ENCODE measurements at regions not wholly inside any gene's neighbourhood (a gene's known extent, or its start where the extent isn't known, plus 50 kb on each side); places are given as distances from the start of the nearest gene placed in this dataset.

- TF ChIP-seq FOXP1 (IDR thresholded peaks at IDR 0.05) = no peak
- peak; percentile 26; the same call in 1 of the 2 replicates for TF ChIP-seq FOXP1 (CRISPR knock-in tag; IDR thresholded peaks at IDR 0.05)
- TF ChIP-seq SMC3 (IDR thresholded peaks at IDR 0.05; ENCODE audit: low read length) = peak; percentile 52; the same call in 1 of the 2 replicates
- peak; percentile 12; the same call in 1 of the 2 replicates for TF ChIP-seq MIXL1 (CRISPR knock-in tag; IDR thresholded peaks at IDR 0.05)
- no peak for TF ChIP-seq ZSCAN12 (CRISPR knock-in tag; IDR thresholded peaks at IDR 0.05)
- TF ChIP-seq HMG20B (CRISPR knock-in tag; conservative IDR thresholded peaks at IDR 0.05) = no peak
- TF ChIP-seq E2F1 (CRISPR knock-in tag; IDR thresholded peaks at IDR 0.05) = no peak
- TF ChIP-seq TFDP1 (CRISPR knock-in tag; IDR thresholded peaks at IDR 0.05; ENCODE audit: borderline replicate concordance) = no peak
- TF ChIP-seq ZNF800 (CRISPR knock-in tag; IDR thresholded peaks at IDR 0.05) = no peak
Observed at GRCh38 chr14:21917699-21918436, 244.2 kb upstream of the OR4E1 start (continued).

GRCh38 chr14:21915826-21916225 is 242.2 kb upstream of the OR4E1 start:
- Histone ChIP-seq H4K20me1 (ENCODE audit: insufficient read depth, low read length) (no peaks in the 10 kb centered on the region), H3K9ac (ENCODE audit: insufficient read depth, low read depth, low read length) (no peak overlapping the region), H3K27ac (ENCODE audit: extremely low read length, insufficient read depth, low read length) (no peak overlapping the region), H3K4me2 (ENCODE audit: low read depth, low read length) (no peak overlapping the region), H3K4me1 (ENCODE audit: insufficient read depth, low read length) (peaks cover 7% of the 10 kb centered on the region; the same call in 1 of the 2 replicates), H3K79me2 (ENCODE audit: insufficient read depth, low read length) (no peaks in the 10 kb centered on the region), H3K9me3 (ENCODE audit: low read length) (no peaks in the 10 kb centered on the region), H3K36me3 (replicated peaks in 1 of 2; ENCODE audit: control insufficient read depth in 1 of 2, insufficient read depth in 2 of 2, low read length in 2 of 2) (no peaks in the 10 kb centered on the region), H3K4me3 (replicated peaks in 1 of 3; ENCODE audit: insufficient read depth in 1 of 3, low read depth in 2 of 3, low read length in 3 of 3) (no peak overlapping the region), H3K27me3 (ENCODE audit: control insufficient read depth in 1 of 2, insufficient read depth in 2 of 2, low read length in 2 of 2) (no peaks in the 10 kb centered on the region), H2AFZ (ENCODE audit: low read length) (no peak overlapping the region)
- in situ Hi-C loops (cut with HindIII; ENCODE audit: extremely low pct_ligation_motif_present, low pct_unique_long_range_greater_than_20kb) = no loop called here
- DNase-seq (ENCODE audit: low spot score) = peak; percentile 40
- CTCF ChIA-PET (ENCODE audit: low intra/inter-chr PET ratio, low total read pairs) = no interaction called here
- 0% methylated on average over 2 of the region's 2 CpGs for WGBS (ENCODE audit: low lambda C conversion rate)
- intact Hi-C loops (cut with micrococcal nuclease; ENCODE audit: unreplicated experiment) = no loop called here
- ATAC-seq = peak; percentile 28; the same call in 2 of the 3 replicates
- POLR2A ChIA-PET = no interaction called here
- FAIRE-seq = no peak
- no TSS peak for BruUV-seq (replicated peaks)
- TF ChIP-seq, protein P1, sequence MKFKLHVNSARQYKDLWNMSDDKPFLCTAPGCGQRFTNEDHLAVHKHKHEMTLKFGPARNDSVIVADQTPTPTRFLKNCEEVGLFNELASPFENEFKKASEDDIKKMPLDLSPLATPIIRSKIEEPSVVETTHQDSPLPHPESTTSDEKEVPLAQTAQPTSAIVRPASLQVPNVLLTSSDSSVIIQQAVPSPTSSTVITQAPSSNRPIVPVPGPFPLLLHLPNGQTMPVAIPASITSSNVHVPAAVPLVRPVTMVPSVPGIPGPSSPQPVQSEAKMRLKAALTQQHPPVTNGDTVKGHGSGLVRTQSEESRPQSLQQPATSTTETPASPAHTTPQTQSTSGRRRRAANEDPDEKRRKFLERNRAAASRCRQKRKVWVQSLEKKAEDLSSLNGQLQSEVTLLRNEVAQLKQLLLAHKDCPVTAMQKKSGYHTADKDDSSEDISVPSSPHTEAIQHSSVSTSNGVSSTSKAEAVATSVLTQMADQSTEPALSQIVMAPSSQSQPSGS (CRISPR knock-in tag; IDR thresholded peaks at IDR 0.05) = no peak
- TF ChIP-seq ZNF230 (CRISPR knock-in tag; IDR thresholded peaks at IDR 0.05) (no peak), ZNF264 (CRISPR knock-in tag; IDR thresholded peaks at IDR 0.05) (no peak), GLI4 (CRISPR knock-in tag; IDR thresholded peaks at IDR 0.05; ENCODE audit: borderline replicate concordance) (no peak), ZNF333 (CRISPR knock-in tag; IDR thresholded peaks at IDR 0.05; ENCODE audit: borderline replicate concordance) (no peak), NR2C2 (CRISPR knock-in tag; IDR thresholded peaks at IDR 0.05; ENCODE audit: borderline replicate concordance) (peak; percentile 57; the same call in 1 of the 2 replicates), ZNF607 (CRISPR knock-in tag; IDR thresholded peaks at IDR 0.05; ENCODE audit: borderline replicate concordance) (no peak), SMAD1 (CRISPR knock-in tag; IDR thresholded peaks at IDR 0.05; ENCODE audit: borderline replicate concordance, low read depth) (no peak)

Measured in HepG2 (cell line).